ENCODE measurements at regions not wholly inside any gene's neighbourhood (a gene's known extent, or its start where the extent isn't known, plus 50 kb on each side); places are given as distances from the start of the nearest gene placed in this dataset.
A peak's percentile ranks its signal among the peaks of the same experiment; 100 is the strongest.

- DNase-seq (ENCODE audit: low spot score), result no peak
These were observed 370.1 kb upstream of the TLE4 start for GRCh38 chr9:79201636-79202035.

- DNase-seq (ENCODE audit: low spot score), result no peak
These were observed 362.9 kb upstream of the TLE4 start for GRCh38 chr9:79208791-79209396.

- no peak for DNase-seq (ENCODE audit: low spot score)
These were observed 361.1 kb upstream of the TLE4 start for GRCh38 chr9:79210541-79211243.

- no peak for DNase-seq (ENCODE audit: low spot score)
These were observed 358.2 kb upstream of the TLE4 start for GRCh38 chr9:79213417-79214125.

- no peak for DNase-seq (ENCODE audit: low spot score)
These were observed 355.9 kb upstream of the TLE4 start for GRCh38 chr9:79215821-79216220.

GRCh38 chr9:79220251-79220650, 351.5 kb upstream of the TLE4 start:
- no peak for DNase-seq (ENCODE audit: low spot score)

- DNase-seq (ENCODE audit: low spot score), result no peak
These were observed 351.1 kb upstream of the TLE4 start for GRCh38 chr9:79220666-79221065.

GRCh38 chr9:79221084-79221483, 350.7 kb upstream of the TLE4 start:
- DNase-seq (ENCODE audit: low spot score), result peak; percentile 98

- DNase-seq (ENCODE audit: low spot score), result peak; percentile 23
These were observed 349.3 kb upstream of the TLE4 start for GRCh38 chr9:79222483-79222882.

GRCh38 chr9:79224672-79225433, 346.9 kb upstream of the TLE4 start:
- DNase-seq (ENCODE audit: low spot score), result peak; percentile 84

- peak; percentile 54 for DNase-seq (ENCODE audit: low spot score)
These were observed 338.2 kb upstream of the TLE4 start for GRCh38 chr9:79233542-79233941.

- no peak for DNase-seq (ENCODE audit: low spot score)
These were observed 335.3 kb upstream of the TLE4 start for GRCh38 chr9:79236466-79236865.

GRCh38 chr9:79237861-79238260, 333.9 kb upstream of the TLE4 start:
- no peak for DNase-seq (ENCODE audit: low spot score)

GRCh38 chr9:79240774-79241173, 331.0 kb upstream of the TLE4 start:
- no peak for DNase-seq (ENCODE audit: low spot score)

GRCh38 chr9:79242489-79242888, 329.3 kb upstream of the TLE4 start:
- no peak for DNase-seq (ENCODE audit: low spot score)

- DNase-seq (ENCODE audit: low spot score), result no peak
These were observed 325.6 kb upstream of the TLE4 start for GRCh38 chr9:79246170-79246569.

- DNase-seq (ENCODE audit: low spot score), result no peak
These were observed 324.7 kb upstream of the TLE4 start for GRCh38 chr9:79247021-79247420.

GRCh38 chr9:79250806-79251205, 321.0 kb upstream of the TLE4 start:
- no peak for DNase-seq (ENCODE audit: low spot score)

GRCh38 chr9:79254900-79255650, 316.7 kb upstream of the TLE4 start:
- DNase-seq (ENCODE audit: low spot score), result no peak

- DNase-seq (ENCODE audit: low spot score), result no peak
These were observed 316.0 kb upstream of the TLE4 start for GRCh38 chr9:79255651-79256260.

- DNase-seq (ENCODE audit: low spot score), result peak; percentile 86
These were observed 315.0 kb upstream of the TLE4 start for GRCh38 chr9:79256691-79257213.

Measured in A172 (cell line).